ENCODE measurements at regions not wholly inside any gene's neighbourhood (a gene's known extent, or its start where the extent isn't known, plus 50 kb on each side); places are given as distances from the start of the nearest gene placed in this dataset.

DNA sequence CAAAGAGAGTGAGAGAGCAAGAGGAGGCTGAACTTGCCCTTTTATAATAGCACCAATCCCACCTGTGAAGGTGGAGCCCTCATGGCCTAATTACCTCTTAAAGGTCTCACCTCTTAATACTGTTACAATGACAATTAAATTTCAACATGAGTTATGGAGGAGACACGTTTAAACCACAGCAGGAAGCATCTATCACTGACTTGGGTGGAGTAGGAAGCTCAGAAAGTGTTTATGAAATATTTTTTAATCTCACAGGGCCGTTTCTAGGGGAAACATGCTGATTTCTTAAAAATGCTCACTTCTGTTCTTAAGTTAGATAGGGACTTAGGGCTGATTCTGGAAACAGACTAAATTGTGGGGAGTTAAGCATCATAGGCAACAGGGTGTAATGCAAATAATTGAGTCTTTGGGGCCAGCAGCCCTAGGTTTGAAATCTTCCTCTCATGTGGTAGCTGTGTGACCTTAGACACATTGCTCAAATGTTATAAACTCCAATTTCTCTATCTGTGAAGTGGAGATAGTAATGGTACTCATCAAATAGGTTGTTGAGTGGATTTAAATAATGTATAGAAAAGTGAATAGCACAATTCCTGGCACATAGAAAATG, 133.3 kb upstream of the KLHL25 start:
- BruUV-seq (replicated peaks) = no TSS peak
- no peaks in the 10 kb centered on the region for H3K27me3 ChIP-seq (ENCODE audit: control insufficient read depth in 2 of 2, insufficient read depth in 2 of 2, low read length in 2 of 2)
- H3K4me3 ChIP-seq (replicated peaks in 1 of 3; ENCODE audit: insufficient read depth in 1 of 3, low read depth in 1 of 3, low read length in 3 of 3) = no peak overlapping the region
- no peaks in the 10 kb centered on the region for H3K9me1 ChIP-seq (replicated peaks; ENCODE audit: control insufficient read depth, extremely low read depth, insufficient read depth, low read length)
- FAIRE-seq (no peak), DNase-seq (ENCODE audit: low read depth, low spot score) (no peak)
- H3K9me3 ChIP-seq (replicated peaks; ENCODE audit: control insufficient read depth, insufficient read depth, low read length) = no peaks in the 10 kb centered on the region
- H3K79me2 ChIP-seq (ENCODE audit: control insufficient read depth, insufficient read depth, low read length) = no peaks in the 10 kb centered on the region
- dilution Hi-C loops (cut with MboI; ENCODE audit: extremely low pct_ligation_motif_present, low sequenced_read_pairs) (no loop called here), intact Hi-C loops (cut with micrococcal nuclease) (no loop called here)
- no peaks in the 10 kb centered on the region for H4K20me1 ChIP-seq (replicated peaks; ENCODE audit: control insufficient read depth, extremely low read depth, insufficient read depth, low read length)
- ChIA-PET CTCF (no interaction called here), POLR2A (no interaction called here)
- H3K36me3 ChIP-seq (ENCODE audit: control insufficient read depth in 2 of 2, extremely low read depth in 1 of 2, insufficient read depth in 2 of 2, low read length in 2 of 2) = no peaks in the 10 kb centered on the region
- no peak overlapping the region for H2AFZ ChIP-seq (ENCODE audit: low read depth, low read length)
- no peak overlapping the region for H3K27ac ChIP-seq (ENCODE audit: insufficient read depth, low read depth, low read length)
- H3K4me2 ChIP-seq (ENCODE audit: insufficient read depth, low read length) = no peak overlapping the region
- no peaks in the 10 kb centered on the region for H3K4me1 ChIP-seq (ENCODE audit: control insufficient read depth, extremely low read depth, insufficient read depth, low read length)
- no peak overlapping the region for H3K9ac ChIP-seq (replicated peaks; ENCODE audit: extremely low read depth, insufficient read depth, low read length)
- TF ChIP-seq EZH2 (IDR thresholded peaks at IDR 0.05; ENCODE audit: borderline replicate concordance, low read depth, low read length, severe bottlenecking) = no peak
- TF ChIP-seq JUN (IDR thresholded peaks at IDR 0.05; ENCODE audit: borderline replicate concordance, insufficient read depth, insufficient read length, low read depth) = no peak
- TF ChIP-seq, protein P1, sequence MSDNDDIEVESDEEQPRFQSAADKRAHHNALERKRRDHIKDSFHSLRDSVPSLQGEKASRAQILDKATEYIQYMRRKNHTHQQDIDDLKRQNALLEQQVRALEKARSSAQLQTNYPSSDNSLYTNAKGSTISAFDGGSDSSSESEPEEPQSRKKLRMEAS (IDR thresholded peaks at IDR 0.05; ENCODE audit: insufficient read depth, insufficient read length) = no peak
- TF ChIP-seq MYC (IDR thresholded peaks at IDR 0.05; ENCODE audit: low read depth, low read length) = no peak
- TF ChIP-seq, protein P2, sequence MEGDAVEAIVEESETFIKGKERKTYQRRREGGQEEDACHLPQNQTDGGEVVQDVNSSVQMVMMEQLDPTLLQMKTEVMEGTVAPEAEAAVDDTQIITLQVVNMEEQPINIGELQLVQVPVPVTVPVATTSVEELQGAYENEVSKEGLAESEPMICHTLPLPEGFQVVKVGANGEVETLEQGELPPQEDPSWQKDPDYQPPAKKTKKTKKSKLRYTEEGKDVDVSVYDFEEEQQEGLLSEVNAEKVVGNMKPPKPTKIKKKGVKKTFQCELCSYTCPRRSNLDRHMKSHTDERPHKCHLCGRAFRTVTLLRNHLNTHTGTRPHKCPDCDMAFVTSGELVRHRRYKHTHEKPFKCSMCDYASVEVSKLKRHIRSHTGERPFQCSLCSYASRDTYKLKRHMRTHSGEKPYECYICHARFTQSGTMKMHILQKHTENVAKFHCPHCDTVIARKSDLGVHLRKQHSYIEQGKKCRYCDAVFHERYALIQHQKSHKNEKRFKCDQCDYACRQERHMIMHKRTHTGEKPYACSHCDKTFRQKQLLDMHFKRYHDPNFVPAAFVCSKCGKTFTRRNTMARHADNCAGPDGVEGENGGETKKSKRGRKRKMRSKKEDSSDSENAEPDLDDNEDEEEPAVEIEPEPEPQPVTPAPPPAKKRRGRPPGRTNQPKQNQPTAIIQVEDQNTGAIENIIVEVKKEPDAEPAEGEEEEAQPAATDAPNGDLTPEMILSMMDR (IDR thresholded peaks at IDR 0.05; ENCODE audit: extremely low read depth in 1 of 2, insufficient read depth in 1 of 2, low read depth in 1 of 2, low read length in 2 of 2) = no peak

DNA sequence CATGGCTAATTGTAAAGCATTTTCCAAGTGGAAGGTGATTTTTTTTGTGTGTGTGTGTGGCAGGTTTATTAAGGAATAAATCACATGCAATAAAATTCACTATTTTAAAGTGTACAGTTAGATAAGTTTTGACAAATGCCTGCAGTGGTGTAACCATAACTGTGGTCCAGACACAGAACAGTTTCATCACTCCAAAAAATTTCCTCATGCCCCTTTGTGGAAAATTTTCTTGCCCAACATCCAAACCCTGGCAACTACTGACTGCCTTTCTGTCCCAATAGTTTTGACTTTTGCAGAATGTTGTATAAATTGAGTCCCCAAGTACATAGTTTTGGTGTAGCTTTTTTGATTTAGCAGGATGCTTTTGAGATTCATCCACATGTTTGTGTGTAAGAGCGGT, 135.1 kb upstream of the KLHL25 start:
- Histone ChIP-seq H3K27ac (ENCODE audit: insufficient read depth, low read depth, low read length) (no peak overlapping the region), H3K4me3 (replicated peaks in 1 of 3; ENCODE audit: insufficient read depth in 1 of 3, low read depth in 1 of 3, low read length in 3 of 3) (no peak overlapping the region), H3K9me1 (replicated peaks; ENCODE audit: control insufficient read depth, extremely low read depth, insufficient read depth, low read length) (no peaks in the 10 kb centered on the region), H3K9ac (replicated peaks; ENCODE audit: extremely low read depth, insufficient read depth, low read length) (no peak overlapping the region), H3K9me3 (replicated peaks; ENCODE audit: control insufficient read depth, insufficient read depth, low read length) (no peaks in the 10 kb centered on the region), H3K36me3 (ENCODE audit: control insufficient read depth in 2 of 2, extremely low read depth in 1 of 2, insufficient read depth in 2 of 2, low read length in 2 of 2) (no peaks in the 10 kb centered on the region), H3K79me2 (ENCODE audit: control insufficient read depth, insufficient read depth, low read length) (no peaks in the 10 kb centered on the region), H4K20me1 (replicated peaks; ENCODE audit: control insufficient read depth, extremely low read depth, insufficient read depth, low read length) (no peaks in the 10 kb centered on the region), H2AFZ (ENCODE audit: low read depth, low read length) (no peak overlapping the region), H3K4me1 (ENCODE audit: control insufficient read depth, extremely low read depth, insufficient read depth, low read length) (no peaks in the 10 kb centered on the region), H3K4me2 (ENCODE audit: insufficient read depth, low read length) (no peak overlapping the region), H3K27me3 (ENCODE audit: control insufficient read depth in 2 of 2, insufficient read depth in 2 of 2, low read length in 2 of 2) (no peaks in the 10 kb centered on the region)
- intact Hi-C loops (cut with micrococcal nuclease) (no loop called here), dilution Hi-C loops (cut with MboI; ENCODE audit: extremely low pct_ligation_motif_present, low sequenced_read_pairs) (no loop called here)
- TF ChIP-seq POLR2AphosphoS5 (IDR thresholded peaks at IDR 0.05; ENCODE audit: insufficient read depth, low read depth, low read length) (no peak), FOS (IDR thresholded peaks at IDR 0.05; ENCODE audit: borderline replicate concordance, insufficient read depth, low read length) (no peak), GATA2 (IDR thresholded peaks at IDR 0.05; ENCODE audit: insufficient read depth, insufficient read length, low read depth, low read length) (no peak), MYC (IDR thresholded peaks at IDR 0.05; ENCODE audit: low read depth, low read length) (no peak), POLR2A (IDR thresholded peaks at IDR 0.05; ENCODE audit: low read depth, low read length) (no peak), JUN (IDR thresholded peaks at IDR 0.05; ENCODE audit: borderline replicate concordance, insufficient read depth, insufficient read length, low read depth) (no peak), EZH2 (IDR thresholded peaks at IDR 0.05; ENCODE audit: borderline replicate concordance, low read depth, low read length, severe bottlenecking) (no peak)
- TF ChIP-seq, protein P1 (IDR thresholded peaks at IDR 0.05; ENCODE audit: insufficient read depth, insufficient read length) = no peak
- TF ChIP-seq, protein P2 (IDR thresholded peaks at IDR 0.05; ENCODE audit: extremely low read depth in 1 of 2, insufficient read depth in 1 of 2, low read depth in 1 of 2, low read length in 2 of 2) = no peak
- CTCF ChIA-PET = no interaction called here
- no peak for FAIRE-seq
- POLR2A ChIA-PET = no interaction called here
- no peak for DNase-seq (ENCODE audit: low read depth, low spot score)
- no TSS peak for BruUV-seq (replicated peaks)

All from endothelial cell of umbilical vein (primary cell).